Endothelial cell (in vitro differentiated cells): ENCODE measurements at regions not wholly inside any gene's neighbourhood (a gene's known extent, or its start where the extent isn't known, plus 50 kb on each side); places are given as distances from the start of the nearest gene placed in this dataset.

Experiments used
- DNase-seq: peaks from one replicate; pipeline ENCODE4 v3.0.0; 2021; ENCODE audit warnings: low spot score
- H3K27ac Mint-ChIP-seq: one replicate; pipeline ENCODE4 v1.8.0; 2021; ENCODE audit warnings: mixed read lengths, inconsistent platforms; ENCODE audit not compliant: unreplicated experiment
- H3K27me3 Mint-ChIP-seq: one replicate; pipeline ENCODE4 v1.8.0; 2021; ENCODE audit warnings: mild to moderate bottlenecking, moderate library complexity, mixed read lengths, inconsistent platforms; ENCODE audit not compliant: unreplicated experiment
- H3K36me3 Mint-ChIP-seq: one replicate; pipeline ENCODE4 v1.8.0; 2021; ENCODE audit warnings: mild to moderate bottlenecking, low read depth, mixed read lengths, inconsistent platforms; ENCODE audit not compliant: unreplicated experiment
- H3K4me1 Mint-ChIP-seq: one replicate; pipeline ENCODE4 v1.8.0; 2021; ENCODE audit warnings: mild to moderate bottlenecking, mixed read lengths, inconsistent platforms; ENCODE audit not compliant: unreplicated experiment
- H3K4me3 Mint-ChIP-seq: one replicate; pipeline ENCODE4 v1.8.0; 2021; ENCODE audit warnings: mild to moderate bottlenecking, mixed read lengths, inconsistent platforms; ENCODE audit not compliant: unreplicated experiment
- H3K9me3 Mint-ChIP-seq: one replicate; pipeline ENCODE4 v1.8.0; 2021; ENCODE audit warnings: mixed read lengths, inconsistent platforms; ENCODE audit not compliant: unreplicated experiment
- TF ChIP-seq, protein P1 (sequence below): fragments of 200-600 bp; sonication (generic); IDR thresholded peaks from one replicate; pipeline ENCODE4 v1.5.0; 2021; ENCODE audit warnings: antibody characterized with exemption; ENCODE audit not compliant: unreplicated experiment

DNA sequence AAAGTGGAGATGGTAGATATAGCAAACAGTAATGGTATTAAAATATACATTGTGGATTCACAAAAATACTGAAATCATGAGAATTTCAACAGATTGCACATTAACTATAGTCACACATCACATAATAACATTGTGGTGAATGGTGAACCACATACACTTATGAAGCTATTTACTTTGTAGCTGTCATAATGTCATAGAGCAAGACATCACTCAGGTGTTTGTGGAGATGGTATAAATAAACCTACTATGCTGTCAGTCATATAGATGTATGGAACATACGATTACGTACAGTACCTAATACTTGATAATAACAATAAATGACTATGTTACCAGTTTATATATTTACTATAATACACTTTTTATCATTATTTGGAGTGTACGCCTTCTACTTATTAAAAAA is 1416.0 kb upstream of the ALCAM start:
- no peak overlapping the region for H3K27ac Mint-ChIP-seq

GRCh38 chr3:103953796-103954195 is 1412.9 kb upstream of the ALCAM start:
- Mint-ChIP-seq H3K4me3 (no peak overlapping the region), H3K9me3 (no peaks in the 10 kb centered on the region), H3K4me1 (no peaks in the 10 kb centered on the region), H3K36me3 (no peaks in the 10 kb centered on the region), H3K27ac (no peak overlapping the region), H3K27me3 (no peaks in the 10 kb centered on the region)
- no peak for DNase-seq
- TF ChIP-seq, protein P1, sequence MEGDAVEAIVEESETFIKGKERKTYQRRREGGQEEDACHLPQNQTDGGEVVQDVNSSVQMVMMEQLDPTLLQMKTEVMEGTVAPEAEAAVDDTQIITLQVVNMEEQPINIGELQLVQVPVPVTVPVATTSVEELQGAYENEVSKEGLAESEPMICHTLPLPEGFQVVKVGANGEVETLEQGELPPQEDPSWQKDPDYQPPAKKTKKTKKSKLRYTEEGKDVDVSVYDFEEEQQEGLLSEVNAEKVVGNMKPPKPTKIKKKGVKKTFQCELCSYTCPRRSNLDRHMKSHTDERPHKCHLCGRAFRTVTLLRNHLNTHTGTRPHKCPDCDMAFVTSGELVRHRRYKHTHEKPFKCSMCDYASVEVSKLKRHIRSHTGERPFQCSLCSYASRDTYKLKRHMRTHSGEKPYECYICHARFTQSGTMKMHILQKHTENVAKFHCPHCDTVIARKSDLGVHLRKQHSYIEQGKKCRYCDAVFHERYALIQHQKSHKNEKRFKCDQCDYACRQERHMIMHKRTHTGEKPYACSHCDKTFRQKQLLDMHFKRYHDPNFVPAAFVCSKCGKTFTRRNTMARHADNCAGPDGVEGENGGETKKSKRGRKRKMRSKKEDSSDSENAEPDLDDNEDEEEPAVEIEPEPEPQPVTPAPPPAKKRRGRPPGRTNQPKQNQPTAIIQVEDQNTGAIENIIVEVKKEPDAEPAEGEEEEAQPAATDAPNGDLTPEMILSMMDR = no peak

More for the DNA sequence above, 1416.0 kb upstream of the ALCAM start:
- TF ChIP-seq, protein P1 = no peak
- DNase-seq = no peak
- no peak overlapping the region for H3K4me3 Mint-ChIP-seq
- H3K36me3 Mint-ChIP-seq = no peaks in the 10 kb centered on the region
- no peaks in the 10 kb centered on the region for H3K9me3 Mint-ChIP-seq
- no peaks in the 10 kb centered on the region for H3K27me3 Mint-ChIP-seq
- H3K4me1 Mint-ChIP-seq = no peaks in the 10 kb centered on the region

DNA sequence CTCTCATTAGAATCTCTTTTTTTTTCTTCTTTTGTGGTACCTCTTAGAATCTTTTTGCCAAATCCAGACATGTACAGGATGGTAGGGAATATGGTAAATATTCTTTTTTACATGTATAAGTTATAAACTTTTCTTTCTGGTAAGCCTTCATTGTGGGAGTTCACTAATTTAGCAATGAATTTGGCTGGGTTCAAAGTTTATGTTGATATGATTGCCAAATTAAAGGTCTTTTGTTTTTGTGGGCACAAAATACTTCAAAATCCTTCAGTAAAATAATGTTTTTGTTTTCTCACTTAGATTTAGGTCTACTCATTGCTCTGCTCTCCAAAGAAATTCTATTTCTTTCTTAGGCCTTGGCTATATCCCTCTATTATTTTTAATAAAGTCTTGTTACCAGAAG is 1405.9 kb upstream of the ALCAM start:
- no peak overlapping the region for H3K27ac Mint-ChIP-seq
- TF ChIP-seq, protein P1 = no peak
- no peaks in the 10 kb centered on the region for H3K36me3 Mint-ChIP-seq
- H3K4me1 Mint-ChIP-seq = no peaks in the 10 kb centered on the region
- no peaks in the 10 kb centered on the region for H3K27me3 Mint-ChIP-seq
- no peak overlapping the region for H3K4me3 Mint-ChIP-seq
- no peaks in the 10 kb centered on the region for H3K9me3 Mint-ChIP-seq
- DNase-seq = no peak

DNA sequence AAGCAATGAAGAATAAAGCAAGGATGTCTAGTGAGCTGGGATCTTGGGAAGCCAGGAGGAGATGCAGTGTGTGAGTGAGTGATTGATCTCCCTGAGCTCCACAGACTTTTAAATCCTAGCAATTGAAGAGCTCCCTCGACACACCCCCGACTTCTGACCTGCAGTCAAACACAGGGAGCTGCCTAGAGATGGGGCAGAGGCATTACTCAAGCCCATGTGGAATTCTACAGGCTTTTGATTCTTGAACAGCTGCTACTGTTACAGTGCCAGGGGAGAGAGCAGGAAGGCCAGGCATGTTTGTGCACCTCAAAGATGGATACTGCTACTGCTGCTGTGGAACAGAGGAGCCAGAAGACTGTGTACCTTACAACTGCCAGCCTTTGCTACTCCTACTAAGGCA is 1403.1 kb upstream of the ALCAM start:
- H3K27ac Mint-ChIP-seq = no peak overlapping the region
- TF ChIP-seq, protein P1 = no peak
- H3K36me3 Mint-ChIP-seq = no peaks in the 10 kb centered on the region
- H3K27me3 Mint-ChIP-seq = no peaks in the 10 kb centered on the region
- H3K4me3 Mint-ChIP-seq = no peak overlapping the region
- H3K4me1 Mint-ChIP-seq = no peaks in the 10 kb centered on the region
- no peak for DNase-seq
- no peaks in the 10 kb centered on the region for H3K9me3 Mint-ChIP-seq

- TF ChIP-seq, protein P1 = no peak
- Mint-ChIP-seq H3K4me1 (no peaks in the 10 kb centered on the region), H3K9me3 (no peaks in the 10 kb centered on the region), H3K36me3 (no peaks in the 10 kb centered on the region), H3K27ac (no peak overlapping the region), H3K4me3 (no peak overlapping the region), H3K27me3 (no peaks in the 10 kb centered on the region)
- no peak for DNase-seq
Observed at GRCh38 chr3:103965764-103966163, 1400.9 kb upstream of the ALCAM start.
